ENCODE measurements at regions not wholly inside any gene's neighbourhood (a gene's known extent, or its start where the extent isn't known, plus 50 kb on each side); places are given as distances from the start of the nearest gene placed in this dataset.

DNA sequence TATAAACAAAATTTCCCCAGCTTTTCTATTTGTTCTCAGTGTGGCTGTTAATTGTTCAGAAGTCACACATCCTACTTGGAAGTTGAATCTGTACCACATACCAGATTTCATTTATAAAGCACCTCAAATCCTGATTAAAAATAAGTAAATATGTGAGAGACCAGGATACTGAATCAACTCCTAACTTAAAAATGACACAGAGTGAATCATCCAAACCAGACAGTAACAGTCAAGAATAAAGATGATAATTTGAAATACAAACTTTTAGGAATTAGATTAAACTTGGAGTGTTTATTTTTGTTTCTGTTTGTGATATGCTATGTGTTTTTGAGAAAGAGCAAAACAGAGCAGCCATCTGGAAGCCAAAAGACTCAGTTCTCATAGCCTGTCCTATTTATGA, 633.2 kb upstream of the RORB start:
- TF ChIP-seq YY1 (IDR thresholded peaks at IDR 0.05; ENCODE audit: insufficient read depth, insufficient read length) (no peak), ZNF274 (IDR thresholded peaks at IDR 0.05; ENCODE audit: low read depth, low read length) (no peak)
